ENCODE measurements at regions not wholly inside any gene's neighbourhood (a gene's known extent, or its start where the extent isn't known, plus 50 kb on each side); places are given as distances from the start of the nearest gene placed in this dataset.

DNA sequence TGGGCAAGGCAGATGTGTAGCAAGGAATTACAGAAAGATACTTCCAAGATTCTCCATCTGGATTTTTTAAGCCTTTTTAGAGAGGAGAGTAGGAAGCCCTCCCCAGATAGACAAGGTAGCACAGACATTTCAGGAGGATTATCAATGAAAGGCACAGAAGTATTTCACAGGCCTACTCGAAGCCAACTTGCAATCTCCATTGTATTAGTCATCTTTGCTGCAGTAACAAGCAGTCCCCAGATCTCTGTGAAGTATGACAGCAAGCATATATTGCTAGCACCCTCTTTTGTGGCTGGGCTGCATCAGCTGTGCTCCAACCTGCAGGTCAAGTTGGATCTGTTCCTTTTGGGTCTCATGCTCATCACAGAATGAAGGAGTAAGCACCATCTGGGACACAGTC is 101.6 kb downstream of the MAF start:
- Mint-ChIP-seq H3K36me3 (0 out of 2 replicates have a peak, but pooled peaks cover 6% of the 10 kb centered on the region), H3K4me3 (no peak overlapping the region), H3K9me3 (peaks cover 24% of the 10 kb centered on the region), H3K27me3 (ENCODE audit: low read depth) (no peaks in the 10 kb centered on the region), H3K4me1 (no peaks in the 10 kb centered on the region), H3K27ac (no peak overlapping the region)
- TF ChIP-seq, protein P1, sequence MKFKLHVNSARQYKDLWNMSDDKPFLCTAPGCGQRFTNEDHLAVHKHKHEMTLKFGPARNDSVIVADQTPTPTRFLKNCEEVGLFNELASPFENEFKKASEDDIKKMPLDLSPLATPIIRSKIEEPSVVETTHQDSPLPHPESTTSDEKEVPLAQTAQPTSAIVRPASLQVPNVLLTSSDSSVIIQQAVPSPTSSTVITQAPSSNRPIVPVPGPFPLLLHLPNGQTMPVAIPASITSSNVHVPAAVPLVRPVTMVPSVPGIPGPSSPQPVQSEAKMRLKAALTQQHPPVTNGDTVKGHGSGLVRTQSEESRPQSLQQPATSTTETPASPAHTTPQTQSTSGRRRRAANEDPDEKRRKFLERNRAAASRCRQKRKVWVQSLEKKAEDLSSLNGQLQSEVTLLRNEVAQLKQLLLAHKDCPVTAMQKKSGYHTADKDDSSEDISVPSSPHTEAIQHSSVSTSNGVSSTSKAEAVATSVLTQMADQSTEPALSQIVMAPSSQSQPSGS (CRISPR knock-in tag; IDR thresholded peaks at IDR 0.05; ENCODE audit: borderline replicate concordance, low read depth) = no peak
- TF ChIP-seq ZBTB21 (CRISPR knock-in tag; IDR thresholded peaks at IDR 0.05; ENCODE audit: borderline replicate concordance) = no peak
- TF ChIP-seq, protein P2, sequence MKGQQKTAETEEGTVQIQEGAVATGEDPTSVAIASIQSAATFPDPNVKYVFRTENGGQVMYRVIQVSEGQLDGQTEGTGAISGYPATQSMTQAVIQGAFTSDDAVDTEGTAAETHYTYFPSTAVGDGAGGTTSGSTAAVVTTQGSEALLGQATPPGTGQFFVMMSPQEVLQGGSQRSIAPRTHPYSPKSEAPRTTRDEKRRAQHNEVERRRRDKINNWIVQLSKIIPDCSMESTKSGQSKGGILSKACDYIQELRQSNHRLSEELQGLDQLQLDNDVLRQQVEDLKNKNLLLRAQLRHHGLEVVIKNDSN (CRISPR knock-in tag; IDR thresholded peaks at IDR 0.05) = no peak
- TF ChIP-seq, protein P3, sequence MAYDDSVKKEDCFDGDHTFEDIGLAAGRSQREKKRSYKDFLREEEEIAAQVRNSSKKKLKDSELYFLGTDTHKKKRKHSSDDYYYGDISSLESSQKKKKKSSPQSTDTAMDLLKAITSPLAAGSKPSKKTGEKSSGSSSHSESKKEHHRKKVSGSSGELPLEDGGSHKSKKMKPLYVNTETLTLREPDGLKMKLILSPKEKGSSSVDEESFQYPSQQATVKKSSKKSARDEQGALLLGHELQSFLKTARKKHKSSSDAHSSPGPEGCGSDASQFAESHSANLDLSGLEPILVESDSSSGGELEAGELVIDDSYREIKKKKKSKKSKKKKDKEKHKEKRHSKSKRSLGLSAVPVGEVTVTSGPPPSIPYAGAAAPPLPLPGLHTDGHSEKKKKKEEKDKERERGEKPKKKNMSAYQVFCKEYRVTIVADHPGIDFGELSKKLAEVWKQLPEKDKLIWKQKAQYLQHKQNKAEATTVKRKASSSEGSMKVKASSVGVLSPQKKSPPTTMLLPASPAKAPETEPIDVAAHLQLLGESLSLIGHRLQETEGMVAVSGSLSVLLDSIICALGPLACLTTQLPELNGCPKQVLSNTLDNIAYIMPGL (CRISPR knock-in tag; IDR thresholded peaks at IDR 0.05) = no peak
- TF ChIP-seq, protein P4, sequence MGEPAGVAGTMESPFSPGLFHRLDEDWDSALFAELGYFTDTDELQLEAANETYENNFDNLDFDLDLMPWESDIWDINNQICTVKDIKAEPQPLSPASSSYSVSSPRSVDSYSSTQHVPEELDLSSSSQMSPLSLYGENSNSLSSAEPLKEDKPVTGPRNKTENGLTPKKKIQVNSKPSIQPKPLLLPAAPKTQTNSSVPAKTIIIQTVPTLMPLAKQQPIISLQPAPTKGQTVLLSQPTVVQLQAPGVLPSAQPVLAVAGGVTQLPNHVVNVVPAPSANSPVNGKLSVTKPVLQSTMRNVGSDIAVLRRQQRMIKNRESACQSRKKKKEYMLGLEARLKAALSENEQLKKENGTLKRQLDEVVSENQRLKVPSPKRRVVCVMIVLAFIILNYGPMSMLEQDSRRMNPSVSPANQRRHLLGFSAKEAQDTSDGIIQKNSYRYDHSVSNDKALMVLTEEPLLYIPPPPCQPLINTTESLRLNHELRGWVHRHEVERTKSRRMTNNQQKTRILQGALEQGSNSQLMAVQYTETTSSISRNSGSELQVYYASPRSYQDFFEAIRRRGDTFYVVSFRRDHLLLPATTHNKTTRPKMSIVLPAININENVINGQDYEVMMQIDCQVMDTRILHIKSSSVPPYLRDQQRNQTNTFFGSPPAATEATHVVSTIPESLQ (CRISPR knock-in tag; IDR thresholded peaks at IDR 0.05) = no peak
- no peak for TF ChIP-seq JAZF1 (CRISPR knock-in tag; IDR thresholded peaks at IDR 0.05)
- no peak for TF ChIP-seq GTF2I (CRISPR knock-in tag; conservative IDR thresholded peaks at IDR 0.05)
- TF ChIP-seq, protein P5, sequence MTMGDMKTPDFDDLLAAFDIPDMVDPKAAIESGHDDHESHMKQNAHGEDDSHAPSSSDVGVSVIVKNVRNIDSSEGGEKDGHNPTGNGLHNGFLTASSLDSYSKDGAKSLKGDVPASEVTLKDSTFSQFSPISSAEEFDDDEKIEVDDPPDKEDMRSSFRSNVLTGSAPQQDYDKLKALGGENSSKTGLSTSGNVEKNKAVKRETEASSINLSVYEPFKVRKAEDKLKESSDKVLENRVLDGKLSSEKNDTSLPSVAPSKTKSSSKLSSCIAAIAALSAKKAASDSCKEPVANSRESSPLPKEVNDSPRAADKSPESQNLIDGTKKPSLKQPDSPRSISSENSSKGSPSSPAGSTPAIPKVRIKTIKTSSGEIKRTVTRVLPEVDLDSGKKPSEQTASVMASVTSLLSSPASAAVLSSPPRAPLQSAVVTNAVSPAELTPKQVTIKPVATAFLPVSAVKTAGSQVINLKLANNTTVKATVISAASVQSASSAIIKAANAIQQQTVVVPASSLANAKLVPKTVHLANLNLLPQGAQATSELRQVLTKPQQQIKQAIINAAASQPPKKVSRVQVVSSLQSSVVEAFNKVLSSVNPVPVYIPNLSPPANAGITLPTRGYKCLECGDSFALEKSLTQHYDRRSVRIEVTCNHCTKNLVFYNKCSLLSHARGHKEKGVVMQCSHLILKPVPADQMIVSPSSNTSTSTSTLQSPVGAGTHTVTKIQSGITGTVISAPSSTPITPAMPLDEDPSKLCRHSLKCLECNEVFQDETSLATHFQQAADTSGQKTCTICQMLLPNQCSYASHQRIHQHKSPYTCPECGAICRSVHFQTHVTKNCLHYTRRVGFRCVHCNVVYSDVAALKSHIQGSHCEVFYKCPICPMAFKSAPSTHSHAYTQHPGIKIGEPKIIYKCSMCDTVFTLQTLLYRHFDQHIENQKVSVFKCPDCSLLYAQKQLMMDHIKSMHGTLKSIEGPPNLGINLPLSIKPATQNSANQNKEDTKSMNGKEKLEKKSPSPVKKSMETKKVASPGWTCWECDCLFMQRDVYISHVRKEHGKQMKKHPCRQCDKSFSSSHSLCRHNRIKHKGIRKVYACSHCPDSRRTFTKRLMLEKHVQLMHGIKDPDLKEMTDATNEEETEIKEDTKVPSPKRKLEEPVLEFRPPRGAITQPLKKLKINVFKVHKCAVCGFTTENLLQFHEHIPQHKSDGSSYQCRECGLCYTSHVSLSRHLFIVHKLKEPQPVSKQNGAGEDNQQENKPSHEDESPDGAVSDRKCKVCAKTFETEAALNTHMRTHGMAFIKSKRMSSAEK (CRISPR knock-in tag; IDR thresholded peaks at IDR 0.05; ENCODE audit: borderline replicate concordance) = no peak
- TF ChIP-seq, protein P6, sequence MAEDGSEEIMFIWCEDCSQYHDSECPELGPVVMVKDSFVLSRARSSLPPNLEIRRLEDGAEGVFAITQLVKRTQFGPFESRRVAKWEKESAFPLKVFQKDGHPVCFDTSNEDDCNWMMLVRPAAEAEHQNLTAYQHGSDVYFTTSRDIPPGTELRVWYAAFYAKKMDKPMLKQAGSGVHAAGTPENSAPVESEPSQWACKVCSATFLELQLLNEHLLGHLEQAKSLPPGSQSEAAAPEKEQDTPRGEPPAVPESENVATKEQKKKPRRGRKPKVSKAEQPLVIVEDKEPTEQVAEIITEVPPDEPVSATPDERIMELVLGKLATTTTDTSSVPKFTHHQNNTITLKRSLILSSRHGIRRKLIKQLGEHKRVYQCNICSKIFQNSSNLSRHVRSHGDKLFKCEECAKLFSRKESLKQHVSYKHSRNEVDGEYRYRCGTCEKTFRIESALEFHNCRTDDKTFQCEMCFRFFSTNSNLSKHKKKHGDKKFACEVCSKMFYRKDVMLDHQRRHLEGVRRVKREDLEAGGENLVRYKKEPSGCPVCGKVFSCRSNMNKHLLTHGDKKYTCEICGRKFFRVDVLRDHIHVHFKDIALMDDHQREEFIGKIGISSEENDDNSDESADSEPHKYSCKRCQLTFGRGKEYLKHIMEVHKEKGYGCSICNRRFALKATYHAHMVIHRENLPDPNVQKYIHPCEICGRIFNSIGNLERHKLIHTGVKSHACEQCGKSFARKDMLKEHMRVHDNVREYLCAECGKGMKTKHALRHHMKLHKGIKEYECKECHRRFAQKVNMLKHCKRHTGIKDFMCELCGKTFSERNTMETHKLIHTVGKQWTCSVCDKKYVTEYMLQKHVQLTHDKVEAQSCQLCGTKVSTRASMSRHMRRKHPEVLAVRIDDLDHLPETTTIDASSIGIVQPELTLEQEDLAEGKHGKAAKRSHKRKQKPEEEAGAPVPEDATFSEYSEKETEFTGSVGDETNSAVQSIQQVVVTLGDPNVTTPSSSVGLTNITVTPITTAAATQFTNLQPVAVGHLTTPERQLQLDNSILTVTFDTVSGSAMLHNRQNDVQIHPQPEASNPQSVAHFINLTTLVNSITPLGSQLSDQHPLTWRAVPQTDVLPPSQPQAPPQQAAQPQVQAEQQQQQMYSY (CRISPR knock-in tag; IDR thresholded peaks at IDR 0.05) = no peak
- TF ChIP-seq, protein P7, sequence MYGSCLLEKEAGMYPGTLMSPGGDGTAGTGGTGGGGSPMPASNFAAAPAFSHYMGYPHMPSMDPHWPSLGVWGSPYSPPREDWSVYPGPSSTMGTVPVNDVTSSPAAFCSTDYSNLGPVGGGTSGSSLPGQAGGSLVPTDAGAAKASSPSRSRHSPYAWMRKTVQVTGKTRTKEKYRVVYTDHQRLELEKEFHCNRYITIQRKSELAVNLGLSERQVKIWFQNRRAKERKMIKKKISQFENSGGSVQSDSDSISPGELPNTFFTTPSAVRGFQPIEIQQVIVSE (CRISPR knock-in tag; IDR thresholded peaks at IDR 0.05; ENCODE audit: borderline replicate concordance) = no peak
- TF ChIP-seq TEAD4 (CRISPR knock-in tag; IDR thresholded peaks at IDR 0.05) = no peak
- TF ChIP-seq ZNF423 (CRISPR knock-in tag; IDR thresholded peaks at IDR 0.05) = no peak
- TF ChIP-seq ZNF263 (CRISPR knock-in tag; IDR thresholded peaks at IDR 0.05; ENCODE audit: low read depth) = no peak
- CTCF ChIA-PET = no interaction called here
- POLR2A ChIA-PET = no interaction called here
- DNase-seq (ENCODE audit: low spot score) (no peak), ATAC-seq (no peak)
